ENCODE measurements at regions not wholly inside any gene's neighbourhood (a gene's known extent, or its start where the extent isn't known, plus 50 kb on each side); places are given as distances from the start of the nearest gene placed in this dataset.

- H2BK120ac ChIP-seq (ENCODE audit: low read depth, low read length), result no peak overlapping the region
- dilution Hi-C loops (cut with HindIII; ENCODE audit: low sequenced_read_pairs, unreplicated experiment), result no loop called here
- no TSS peak for BruUV-seq (replicated peaks)
- H2AFZ ChIP-seq (replicated peaks; ENCODE audit: low read length, poor library complexity), result no peak overlapping the region
- no peak overlapping the region for H3K18ac ChIP-seq (ENCODE audit: low read depth, low read length)
- no peak overlapping the region for H3K9ac ChIP-seq (ENCODE audit: low read depth, low read length)
- H3K4me1 ChIP-seq (ENCODE audit: control insufficient read depth, insufficient read depth, low read length), result no peaks in the 10 kb centered on the region
- no peaks in the 10 kb centered on the region for H3K9me1 ChIP-seq (ENCODE audit: insufficient read depth, low read length)
- H3K23ac ChIP-seq (ENCODE audit: low read depth, low read length), result no peak overlapping the region
- intact Hi-C loops (cut with micrococcal nuclease), result no loop called here
- DNase-seq (no peak), ATAC-seq (ENCODE audit: low read depth) (no peak)
- no peak overlapping the region for H3K14ac ChIP-seq (replicated peaks; ENCODE audit: low read depth, low read length)
- H2AK5ac ChIP-seq (ENCODE audit: low read depth, low read length), result no peak overlapping the region
- no peak overlapping the region for H3K4me3 ChIP-seq (ENCODE audit: insufficient read depth, low read depth, low read length)
- H3K27ac ChIP-seq (ENCODE audit: insufficient read depth, low read length), result no peak overlapping the region
- no peak overlapping the region for H4K8ac ChIP-seq (ENCODE audit: low read depth in 2 of 2, low read length in 2 of 2)
- no peak overlapping the region for H2BK20ac ChIP-seq (ENCODE audit: low read depth, low read length)
- no peak overlapping the region for H2BK5ac ChIP-seq (ENCODE audit: low read depth, low read length, poor library complexity, severe bottlenecking)
- ChIA-PET POLR2A (ENCODE audit: unreplicated experiment) (no interaction called here), CTCF (no interaction called here)
- H4K20me1 ChIP-seq (ENCODE audit: insufficient read depth, low read length), result no peaks in the 10 kb centered on the region
- H4K91ac ChIP-seq (ENCODE audit: insufficient read depth, low read depth, low read length), result no peak overlapping the region
- in situ Hi-C loops (cut with MboI; ENCODE audit: low sequenced_read_pairs), result no loop called here
- H4K5ac ChIP-seq (ENCODE audit: low read depth, low read length), result no peak overlapping the region
- no peaks in the 10 kb centered on the region for H3K36me3 ChIP-seq (ENCODE audit: control insufficient read depth, insufficient read depth, low read length)
- no peak for TF ChIP-seq BHLHE40 (IDR thresholded peaks at IDR 0.05; ENCODE audit: low read depth, low read length)
- TF ChIP-seq RAD21 (IDR thresholded peaks at IDR 0.05; ENCODE audit: low read length), result no peak
- TF ChIP-seq RFX5 (IDR thresholded peaks at IDR 0.05; ENCODE audit: low read depth, low read length), result no peak
- TF ChIP-seq, protein P1, sequence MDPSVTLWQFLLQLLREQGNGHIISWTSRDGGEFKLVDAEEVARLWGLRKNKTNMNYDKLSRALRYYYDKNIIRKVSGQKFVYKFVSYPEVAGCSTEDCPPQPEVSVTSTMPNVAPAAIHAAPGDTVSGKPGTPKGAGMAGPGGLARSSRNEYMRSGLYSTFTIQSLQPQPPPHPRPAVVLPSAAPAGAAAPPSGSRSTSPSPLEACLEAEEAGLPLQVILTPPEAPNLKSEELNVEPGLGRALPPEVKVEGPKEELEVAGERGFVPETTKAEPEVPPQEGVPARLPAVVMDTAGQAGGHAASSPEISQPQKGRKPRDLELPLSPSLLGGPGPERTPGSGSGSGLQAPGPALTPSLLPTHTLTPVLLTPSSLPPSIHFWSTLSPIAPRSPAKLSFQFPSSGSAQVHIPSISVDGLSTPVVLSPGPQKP (IDR thresholded peaks at IDR 0.05; ENCODE audit: borderline replicate concordance, low read depth, low read length), result no peak
- TF ChIP-seq NFE2L2 (IDR thresholded peaks at IDR 0.05; ENCODE audit: low read depth, low read length), result no peak
- no peak for TF ChIP-seq CEBPB (IDR thresholded peaks at IDR 0.05; ENCODE audit: low read depth, low read length)
- TF ChIP-seq MXI1 (IDR thresholded peaks at IDR 0.05; ENCODE audit: borderline replicate concordance, low read depth, low read length), result no peak
- no peak for TF ChIP-seq MAZ (IDR thresholded peaks at IDR 0.05; ENCODE audit: borderline replicate concordance, low read depth, low read length)
- TF ChIP-seq CHD1 (IDR thresholded peaks at IDR 0.05; ENCODE audit: low read depth, low read length), result no peak
- TF ChIP-seq POLR2A (IDR thresholded peaks at IDR 0.05; ENCODE audit: low read depth, low read length), result no peak
- TF ChIP-seq MAFK (IDR thresholded peaks at IDR 0.05; ENCODE audit: low read depth, low read length), result no peak
- TF ChIP-seq SMC3 (IDR thresholded peaks at IDR 0.05; ENCODE audit: low read depth, low read length), result no peak
- H3K4me2 ChIP-seq (ENCODE audit: low read depth, low read length), result no peak overlapping the region
- no peak overlapping the region for H3K56ac ChIP-seq (ENCODE audit: extremely low read depth, insufficient read depth, low read length)
- no CpG with 5 or more reads among the region's 1 CpG for WGBS, 2 experiments (ENCODE audit: extremely low coverage in 2 of 2, insufficient read length in 1 of 2)
- H3K9me3 ChIP-seq (ENCODE audit: control insufficient read depth, insufficient read depth, low read length), result no peaks in the 10 kb centered on the region
- H3K79me1 ChIP-seq (ENCODE audit: low read depth in 1 of 2, low read length in 2 of 2), result no peaks in the 10 kb centered on the region
- no peak overlapping the region for H3K4ac ChIP-seq (ENCODE audit: low read depth, low read length)
- no peak overlapping the region for H2BK15ac ChIP-seq (ENCODE audit: low read depth, low read length)
- H2AK9ac ChIP-seq (replicated peaks; ENCODE audit: low read depth, low read length, poor library complexity), result no peak overlapping the region
- no peaks in the 10 kb centered on the region for H3K27me3 ChIP-seq (ENCODE audit: control insufficient read depth, insufficient read depth, low read length)
Observed at GRCh38 chr13:64480211-64480610, 2749.9 kb downstream of the PCDH9 start.
